Ishikawa (cell line): ENCODE measurements at regions not wholly inside any gene's neighbourhood (a gene's known extent, or its start where the extent isn't known, plus 50 kb on each side); places are given as distances from the start of the nearest gene placed in this dataset.

Experiments
- CEBPB ChIP-seq: IDR thresholded peaks from 2 replicates; pipeline ENCODE4 v1.6.1; 2012
- CREB1 ChIP-seq: IDR thresholded peaks from 2 replicates; pipeline ENCODE4 v1.6.1; 2012; ENCODE audit warnings: low read depth
- EGR1 ChIP-seq: IDR thresholded peaks from 2 replicates; pipeline ENCODE4 v1.6.1; 2012
- EP300 ChIP-seq: IDR thresholded peaks from 2 replicates; pipeline ENCODE4 v1.6.1; 2012; ENCODE audit warnings: borderline replicate concordance
- FOXM1 ChIP-seq: IDR thresholded peaks from 2 replicates; pipeline ENCODE4 v1.6.1; 2012; ENCODE audit warnings: low read depth, borderline replicate concordance
- MAX ChIP-seq: IDR thresholded peaks from 2 replicates; pipeline ENCODE4 v1.6.1; 2012
- NFIC ChIP-seq: IDR thresholded peaks from 2 replicates; pipeline ENCODE4 v1.6.1; 2012
- RAD21 ChIP-seq: IDR thresholded peaks from 2 replicates; pipeline ENCODE4 v1.6.1; 2012; ENCODE audit warnings: low read depth
- REST ChIP-seq: IDR thresholded peaks from 2 replicates; pipeline ENCODE4 v1.6.1; 2012; ENCODE audit warnings: low read depth, mild to moderate bottlenecking
- TAF1 ChIP-seq: IDR thresholded peaks from 2 replicates; pipeline ENCODE4 v1.6.1; 2012; ENCODE audit warnings: low read depth, mild to moderate bottlenecking
- TCF12 ChIP-seq: IDR thresholded peaks from 2 replicates; pipeline ENCODE4 v1.6.1; 2012; ENCODE audit warnings: low read depth
- TEAD4 ChIP-seq: IDR thresholded peaks from 2 replicates; pipeline ENCODE4 v1.6.1; 2012
- USF1 ChIP-seq: IDR thresholded peaks from 2 replicates; pipeline ENCODE4 v1.6.1; 2012
- YY1 ChIP-seq: IDR thresholded peaks from 2 replicates; pipeline ENCODE4 v1.6.1; 2012; ENCODE audit warnings: low read depth
- ZBTB7A ChIP-seq: IDR thresholded peaks from 2 replicates; pipeline ENCODE4 v1.6.1; 2012; ENCODE audit warnings: low read depth

- no peak for TF ChIP-seq EP300
- no peak for TF ChIP-seq EGR1
- no peak for TF ChIP-seq TEAD4
These were observed 100.9 kb upstream of the MARCKS start for GRCh38 chr6:113756290-113756665.

- TF ChIP-seq TAF1 (no peak), RAD21 (no peak), TEAD4 (no peak), REST (no peak), EGR1 (no peak)
These were observed 98.9 kb upstream of the MARCKS start for GRCh38 chr6:113758214-113758613.

GRCh38 chr6:113758826-113759574 lies 98.1 kb upstream of the MARCKS start:
- no peak for TF ChIP-seq TEAD4
- no peak for TF ChIP-seq TAF1
- TF ChIP-seq EGR1 = no peak
- no peak for TF ChIP-seq MAX
- no peak for TF ChIP-seq REST
- no peak for TF ChIP-seq FOXM1
- no peak for TF ChIP-seq YY1
- no peak for TF ChIP-seq EP300
- TF ChIP-seq CREB1 = no peak
- TF ChIP-seq NFIC = no peak
- TF ChIP-seq USF1 = no peak
- TF ChIP-seq ZBTB7A = no peak
- TF ChIP-seq CEBPB = no peak
- no peak for TF ChIP-seq TCF12
- no peak for TF ChIP-seq RAD21

- TF ChIP-seq TCF12 = no peak
- TF ChIP-seq RAD21 = no peak
These were observed 94.5 kb upstream of the MARCKS start for GRCh38 chr6:113762641-113763040.

- TF ChIP-seq ZBTB7A = no peak
- no peak for TF ChIP-seq MAX
- no peak for TF ChIP-seq RAD21
- TF ChIP-seq TAF1 = no peak
- no peak for TF ChIP-seq EP300
- TF ChIP-seq CEBPB = no peak
- no peak for TF ChIP-seq EGR1
- no peak for TF ChIP-seq USF1
- TF ChIP-seq CREB1 = no peak
- no peak for TF ChIP-seq YY1
- no peak for TF ChIP-seq FOXM1
- no peak for TF ChIP-seq NFIC
- TF ChIP-seq REST = no peak
- TF ChIP-seq TCF12 = no peak
- no peak for TF ChIP-seq TEAD4
These were observed 93.8 kb upstream of the MARCKS start for GRCh38 chr6:113763311-113763766.
